Liver (tissue), 8 donors: ENCODE measurements at regions not wholly inside any gene's neighbourhood (a gene's known extent, or its start where the extent isn't known, plus 50 kb on each side); places are given as distances from the start of the nearest gene placed in this dataset.

Experiments used
- DNase-seq: peaks from one replicate; pipeline ENCODE4 v3.0.0-alpha.2; 2017; ENCODE audit warnings: low spot score
- H3K27ac ChIP-seq, 2 donors: one replicate each; pipeline ENCODE4 v1.7.0; 2013; ENCODE audit warnings: inconsistent platforms in 2 of 2, low read length in 2 of 2, control low read depth in 1 of 2, low read depth in 1 of 2, mild to moderate bottlenecking in 1 of 2
- H3K27me3 ChIP-seq, 4 donors: one replicate each; pipeline versions ENCODE4 v1.6.1 to v1.7.0; 2013; ENCODE audit warnings: low read length in 3 of 4, inconsistent platforms in 1 of 4, mild to moderate bottlenecking in 1 of 4, moderate library complexity in 1 of 4; ENCODE audit not compliant: control insufficient read depth in 4 of 4, insufficient read depth in 4 of 4
- H3K36me3 ChIP-seq, 4 donors: one replicate each; pipeline versions ENCODE4 v1.6.1 to v1.7.0; 2013; ENCODE audit warnings: low read length in 3 of 4, mild to moderate bottlenecking in 3 of 4, low read depth in 1 of 4, moderate library complexity in 1 of 4; ENCODE audit not compliant: control insufficient read depth in 4 of 4, insufficient read depth in 3 of 4
- H3K4me1 ChIP-seq, 4 donors: one replicate each; pipeline versions ENCODE4 v1.6.1 to v1.7.0; 2013; ENCODE audit warnings: low read length in 3 of 4, mild to moderate bottlenecking in 3 of 4, moderate library complexity in 1 of 4; ENCODE audit not compliant: control insufficient read depth in 4 of 4, insufficient read depth in 4 of 4
- H3K4me3 ChIP-seq, 3 donors: one replicate each; pipeline versions ENCODE4 v1.6.1 to v1.7.0; 2013; ENCODE audit warnings: low read length in 3 of 3, control low read depth in 1 of 3, low read depth in 1 of 3, mild to moderate bottlenecking in 1 of 3
- H3K9ac ChIP-seq, 2 donors: one replicate each; pipeline ENCODE4 v1.7.0; 2013; ENCODE audit warnings: low read length in 2 of 2, mild to moderate bottlenecking in 2 of 2, moderate library complexity in 2 of 2, control low read depth in 1 of 2, low read depth in 1 of 2
- H3K9me3 ChIP-seq, 4 donors: one replicate each; pipeline versions ENCODE4 v1.6.1 to v1.7.0; 2013; ENCODE audit warnings: low read length in 3 of 4; ENCODE audit not compliant: control insufficient read depth in 4 of 4
- ATF3 ChIP-seq: IDR thresholded peaks from 2 replicates; pipeline ENCODE4 v1.6.1; 2016; ENCODE audit warnings: antibody characterized with exemption
- CTCF ChIP-seq: fragments of 150-350 bp; IDR thresholded peaks from 2 replicates; pipeline ENCODE4 v1.5.1; 2017; ENCODE audit warnings: improper control_type of control experiment, low read depth, low read length; ENCODE audit not compliant: missing input control
- EGR1 ChIP-seq, 2 donors: IDR thresholded peaks; 2 replicates each; pipeline ENCODE4 v1.6.1; 2016 to 2018; ENCODE audit warnings: antibody characterized with exemption in 2 of 2, low read depth in 2 of 2
- FOXA1 ChIP-seq: IDR thresholded peaks from 2 replicates; pipeline ENCODE4 v1.6.1; 2016; ENCODE audit warnings: antibody characterized with exemption
- FOXA2 ChIP-seq: IDR thresholded peaks from 2 replicates; pipeline ENCODE4 v1.6.1; 2016; ENCODE audit warnings: antibody characterized with exemption
- GABPA ChIP-seq, 2 donors: IDR thresholded peaks in 1 of 2; conservative IDR thresholded peaks in 1 of 2; 2 replicates each; pipeline ENCODE4 v1.6.1; 2016; ENCODE audit warnings: antibody characterized with exemption in 2 of 2, mild to moderate bottlenecking in 1 of 2, moderate library complexity in 1 of 2
- HNF4A ChIP-seq, 2 donors: conservative IDR thresholded peaks; 2 replicates each; pipeline ENCODE4 v1.6.1; 2016; ENCODE audit warnings: antibody characterized with exemption in 2 of 2, mild to moderate bottlenecking in 2 of 2
- HNF4G ChIP-seq: IDR thresholded peaks from 2 replicates; pipeline ENCODE4 v1.6.1; 2016; ENCODE audit warnings: antibody characterized with exemption
- JUND ChIP-seq, 2 donors: IDR thresholded peaks; 2 replicates each; pipeline ENCODE4 v1.6.1; 2016; ENCODE audit warnings: antibody characterized with exemption in 2 of 2
- MAX ChIP-seq: IDR thresholded peaks from 2 replicates; pipeline ENCODE4 v1.6.1; 2016; ENCODE audit warnings: antibody characterized with exemption
- NR2F2 ChIP-seq: IDR thresholded peaks from 2 replicates; pipeline ENCODE4 v1.6.1; 2016; ENCODE audit warnings: antibody characterized with exemption
- RAD21 ChIP-seq, 2 donors: IDR thresholded peaks; 2 replicates each; pipeline ENCODE4 v1.6.1; 2016; ENCODE audit warnings: antibody characterized with exemption in 2 of 2, mild to moderate bottlenecking in 2 of 2
- REST ChIP-seq: IDR thresholded peaks from 2 replicates; pipeline ENCODE4 v1.6.1; 2016; ENCODE audit warnings: antibody characterized with exemption, mild to moderate bottlenecking
- SP1 ChIP-seq: IDR thresholded peaks from 2 replicates; pipeline ENCODE4 v1.6.1; 2018; ENCODE audit warnings: antibody characterized with exemption, mild to moderate bottlenecking
- TAF1 ChIP-seq: conservative IDR thresholded peaks from 2 replicates; pipeline ENCODE4 v1.6.1; 2016; ENCODE audit warnings: antibody characterized with exemption, mild to moderate bottlenecking
- YY1 ChIP-seq: IDR thresholded peaks from 2 replicates; pipeline ENCODE4 v1.6.1; 2016; ENCODE audit warnings: antibody characterized with exemption, mild to moderate bottlenecking
- ZBTB33 ChIP-seq: IDR thresholded peaks from 2 replicates; pipeline ENCODE4 v1.6.1; 2016; ENCODE audit warnings: antibody characterized with exemption
- WGBS: extraction: QIAGEN DNeasy Blood & Tissue Kit; methylation state at CpG from one replicate; pipeline ENCODE4 v1.1.7; 2013; 5-methylcytosine and 5-hydroxymethylcytosine counted together
- donor health status: healthy.
- donor health status: healthy.
- donor health status: healthy.
- donor health status: healthy.
- donor health status: healthy.

GRCh38 chr12:46458500-46459102, 86.0 kb upstream of the SLC38A2 start:
- Histone ChIP-seq H3K4me3 (no peak overlapping the region), H3K9me3 (no peaks in the 10 kb centered on the region), H3K27ac (no peak overlapping the region), H3K9ac (no peak overlapping the region), H3K36me3 (no peaks in the 10 kb centered on the region), H3K27me3 (no peaks in the 10 kb centered on the region), H3K4me1 (peaks cover 0 to 5% (median 2%) of the 10 kb centered on the region in 4 donors)
- TF ChIP-seq JUND (IDR thresholded peaks at IDR 0.05): no peak
- no peak for TF ChIP-seq HNF4G
- no peak for TF ChIP-seq ATF3
- TF ChIP-seq CTCF: no peak
- TF ChIP-seq REST: no peak
- TF ChIP-seq MAX: no peak
- TF ChIP-seq ZBTB33: no peak
- no peak for TF ChIP-seq SP1
- no peak for TF ChIP-seq GABPA (IDR thresholded peaks at IDR 0.05 in 1 of 2, conservative IDR thresholded peaks at IDR 0.05 in 1 of 2)
- TF ChIP-seq FOXA2: no peak
- TF ChIP-seq RAD21 (IDR thresholded peaks at IDR 0.05): no peak
- no peak for TF ChIP-seq NR2F2
- no peak for TF ChIP-seq FOXA1
- no peak for TF ChIP-seq HNF4A (conservative IDR thresholded peaks at IDR 0.05)
- TF ChIP-seq YY1: no peak
- TF ChIP-seq TAF1: no peak
- no peak for TF ChIP-seq EGR1 (IDR thresholded peaks at IDR 0.05; ENCODE audit: low read depth in 2 of 2)
- 87% methylated on average over 3 of the region's 3 CpGs for WGBS
- DNase-seq: no peak
